ENCODE measurements at regions not wholly inside any gene's neighbourhood (a gene's known extent, or its start where the extent isn't known, plus 50 kb on each side); places are given as distances from the start of the nearest gene placed in this dataset.

DNA sequence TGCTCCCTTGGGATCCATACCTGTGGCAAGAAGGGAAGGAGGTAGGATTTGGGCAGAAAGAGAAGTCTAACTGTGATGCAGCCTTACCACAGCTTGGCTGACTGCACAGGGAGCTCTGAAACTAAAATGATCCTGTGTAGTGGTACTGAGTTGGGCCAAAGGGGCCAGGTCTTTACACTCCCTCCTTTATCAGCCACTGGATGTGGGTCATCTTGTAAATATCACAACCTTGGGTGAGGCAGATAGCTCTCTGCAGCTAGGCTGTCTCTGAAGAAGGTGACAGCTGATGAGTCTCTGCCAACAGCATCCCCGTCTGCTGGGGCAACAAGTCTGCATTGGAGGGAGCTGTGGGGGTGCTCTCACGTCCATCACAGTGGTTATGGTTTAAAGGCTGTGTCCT lies 95.9 kb upstream of the CAND1 start:
- DNase-seq = no peak

- no peak for DNase-seq
These were observed 86.6 kb upstream of the CAND1 start for GRCh38 chr12:67182551-67182950.

DNA sequence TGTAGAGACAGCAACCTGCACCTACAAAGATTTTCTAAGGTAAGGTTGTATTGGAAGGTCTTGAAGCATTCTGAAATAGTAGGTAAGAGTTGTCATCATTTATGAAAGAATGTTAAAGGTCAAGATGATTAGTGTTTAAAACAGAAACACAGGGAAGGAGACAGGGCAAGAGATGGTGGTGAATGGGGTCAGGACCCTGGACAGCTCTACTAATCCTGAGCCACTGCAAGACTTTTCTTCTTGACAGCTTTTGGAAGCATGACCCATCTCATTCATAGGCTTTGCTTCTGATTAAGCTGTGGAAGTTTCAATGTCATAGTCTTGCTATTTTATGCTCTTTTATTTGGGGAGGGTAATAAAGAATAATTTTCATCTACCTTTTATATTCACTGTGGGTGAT lies 75.5 kb upstream of the CAND1 start:
- peak; percentile 3 for DNase-seq

DNA sequence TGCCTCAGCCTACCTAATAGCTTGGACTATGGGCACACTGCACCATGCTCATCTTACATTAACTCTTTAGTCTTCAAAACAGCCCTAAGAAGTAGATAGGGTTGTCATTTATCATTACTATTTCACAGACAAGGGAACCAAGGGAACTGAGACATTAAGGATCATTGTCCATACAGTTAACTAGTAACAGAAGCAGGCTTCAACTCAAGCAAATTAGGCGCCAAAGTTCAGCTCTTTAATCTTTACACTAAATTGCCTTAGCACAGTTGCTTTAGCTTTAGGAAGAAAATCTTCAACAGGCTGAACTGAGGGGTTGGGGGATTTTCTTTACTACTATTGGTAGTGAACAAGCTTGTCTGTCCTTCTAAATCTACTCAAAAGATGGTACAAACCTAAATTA lies 68.8 kb upstream of the CAND1 start:
- no peak for DNase-seq

DNA sequence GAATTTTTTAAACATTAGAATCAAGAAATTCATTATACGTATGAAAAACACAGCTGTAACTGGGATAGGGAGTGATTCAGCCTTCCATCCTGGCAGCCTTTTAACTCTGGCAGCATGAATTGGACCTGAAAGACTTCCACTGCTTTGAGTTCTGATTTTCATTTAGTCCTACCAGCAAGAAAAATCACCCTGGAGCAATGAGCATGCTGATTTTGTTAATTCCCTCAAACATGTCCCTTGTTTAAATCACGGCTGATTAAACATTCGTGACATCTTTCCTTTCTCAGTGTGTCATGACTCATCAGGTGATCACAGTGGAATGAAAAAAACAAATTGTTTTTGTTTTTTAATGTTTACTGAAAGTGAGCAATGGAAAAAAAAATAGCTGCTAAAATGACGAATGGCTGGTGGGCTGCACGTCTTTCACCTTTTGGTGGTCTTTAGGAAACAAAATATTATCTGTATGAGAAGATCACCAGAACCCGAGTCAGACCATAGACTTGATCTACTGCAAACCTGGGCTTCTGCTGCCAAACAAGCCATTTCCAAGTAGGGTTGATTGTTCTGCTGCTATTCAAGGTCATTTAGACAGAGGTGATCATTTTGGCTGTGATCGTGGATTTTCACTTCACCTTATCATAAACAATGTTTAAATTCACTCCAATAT lies 67.0 kb upstream of the CAND1 start:
- no peak for DNase-seq

- no peak for DNase-seq
These were observed 66.5 kb upstream of the CAND1 start for GRCh38 chr12:67202678-67203012.

- DNase-seq = no peak
These were observed 60.7 kb upstream of the CAND1 start for GRCh38 chr12:67208281-67209067.

DNA sequence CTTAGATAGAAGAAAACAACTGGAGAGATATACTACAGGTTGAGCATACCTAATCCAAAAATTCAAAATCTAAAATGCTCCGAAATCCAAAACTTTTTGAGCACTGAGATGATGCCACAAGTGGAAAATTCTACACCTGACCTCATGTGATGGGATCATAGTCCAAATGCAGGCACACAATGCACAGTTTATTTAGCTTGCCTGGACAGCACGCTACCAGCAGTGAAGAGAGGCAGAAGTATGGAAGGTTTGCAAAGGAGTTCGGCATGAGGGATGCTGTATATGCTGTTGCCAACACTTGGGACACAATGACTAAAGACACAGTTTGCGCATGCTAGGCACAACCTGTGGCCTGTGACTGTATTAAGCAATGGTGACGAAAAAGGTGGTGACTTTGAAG lies 58.1 kb upstream of the CAND1 start:
- no peak for DNase-seq

- DNase-seq = no peak
These were observed 57.7 kb upstream of the CAND1 start for GRCh38 chr12:67211494-67211893.

DNA sequence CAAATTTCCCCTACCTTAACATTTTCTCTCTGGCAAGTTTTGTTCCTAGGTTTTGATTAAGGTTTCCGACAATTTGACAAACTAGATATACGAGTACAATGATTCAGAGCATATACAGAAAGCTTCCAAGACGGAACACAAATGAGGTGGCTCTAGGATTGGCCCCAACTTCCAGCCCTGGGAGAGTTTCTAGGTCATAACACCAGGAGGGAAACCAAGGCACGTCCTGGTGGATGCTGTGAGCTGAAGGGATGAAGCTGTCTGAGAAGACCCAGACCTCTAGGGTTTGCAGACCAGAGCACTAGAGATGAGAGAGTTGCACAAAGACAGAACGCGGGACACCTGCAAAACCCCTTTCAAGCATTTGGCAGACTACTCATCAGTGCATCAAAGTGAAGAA lies 51.5 kb upstream of the CAND1 start:
- DNase-seq = no peak

Data from activated CD4-positive, alpha-beta T cell treated with anti-CD3 and anti-CD28 coated beads, Interleukin-2, amount 50 U/mL, for 1 hour (primary cell).